Astrocyte of the spinal cord (primary cell): ENCODE measurements at regions not wholly inside any gene's neighbourhood (a gene's known extent, or its start where the extent isn't known, plus 50 kb on each side); places are given as distances from the start of the nearest gene placed in this dataset.
A peak's percentile ranks its signal among the peaks of the same experiment; 100 is the strongest.

Experiments
- DNase-seq: peaks from one replicate; pipeline ENCODE4 v3.0.0; 2011; ENCODE audit warnings: low read depth, low spot score
- H3K4me3 ChIP-seq: 2 replicates; pipeline ENCODE4 v1.5.1; 2011; ENCODE audit warnings: low read depth, mild to moderate bottlenecking, low read length, moderate library complexity
- CTCF ChIP-seq: IDR thresholded peaks from 2 replicates; pipeline ENCODE4 v1.5.1; 2012; ENCODE audit warnings: low read depth, mild to moderate bottlenecking, low read length, inconsistent platforms
- in situ Hi-C: cut with HindIII; loops from 2 replicates; pipeline ENCODE4 v1.10.0; 2017; ENCODE audit warnings: low sequenced_read_pairs

GRCh38 chr5:146971401-146971800 is 92.8 kb upstream of the PPP2R2B start:
- no peak overlapping the region for H3K4me3 ChIP-seq
- in situ Hi-C loops, result no loop called here
- no peak for TF ChIP-seq CTCF
- no peak for DNase-seq

- TF ChIP-seq CTCF, result no peak
- in situ Hi-C loops, result no loop called here
- no peak overlapping the region for H3K4me3 ChIP-seq
- DNase-seq, result no peak
Measured at GRCh38 chr5:146986469-146986868, 107.9 kb upstream of the PPP2R2B start.

GRCh38 chr5:146993876-146994530 is 115.4 kb upstream of the PPP2R2B start:
- no peak for TF ChIP-seq CTCF
- no peak overlapping the region for H3K4me3 ChIP-seq
- in situ Hi-C loops, result no loop called here
- peak; percentile 60 for DNase-seq

GRCh38 chr5:146995878-146996277 is 117.3 kb upstream of the PPP2R2B start:
- no peak for DNase-seq
- TF ChIP-seq CTCF, result no peak
- in situ Hi-C loops, result no loop called here
- H3K4me3 ChIP-seq, result no peak overlapping the region

- no peak for TF ChIP-seq CTCF
- no peak overlapping the region for H3K4me3 ChIP-seq
- no peak for DNase-seq
- in situ Hi-C loops, result no loop called here
Measured at GRCh38 chr5:147015405-147015804, 136.8 kb upstream of the PPP2R2B start.

- no peak overlapping the region for H3K4me3 ChIP-seq
- DNase-seq, result no peak
- in situ Hi-C loops, result no loop called here
- no peak for TF ChIP-seq CTCF
Measured at GRCh38 chr5:147017191-147017590, 138.6 kb upstream of the PPP2R2B start.

GRCh38 chr5:147017621-147018020 is 139.1 kb upstream of the PPP2R2B start:
- TF ChIP-seq CTCF, result no peak
- in situ Hi-C loops, result no loop called here
- DNase-seq, result no peak
- no peak overlapping the region for H3K4me3 ChIP-seq
